GM18526 (cell line): ENCODE measurements at regions not wholly inside any gene's neighbourhood (a gene's known extent, or its start where the extent isn't known, plus 50 kb on each side); places are given as distances from the start of the nearest gene placed in this dataset.

Experiments used
- POLR2A ChIP-seq: IDR thresholded peaks from 3 replicates; pipeline ENCODE4 v1.6.1; 2011; ENCODE audit not compliant: insufficient read length; ENCODE audit errors: extremely low read depth

DNA sequence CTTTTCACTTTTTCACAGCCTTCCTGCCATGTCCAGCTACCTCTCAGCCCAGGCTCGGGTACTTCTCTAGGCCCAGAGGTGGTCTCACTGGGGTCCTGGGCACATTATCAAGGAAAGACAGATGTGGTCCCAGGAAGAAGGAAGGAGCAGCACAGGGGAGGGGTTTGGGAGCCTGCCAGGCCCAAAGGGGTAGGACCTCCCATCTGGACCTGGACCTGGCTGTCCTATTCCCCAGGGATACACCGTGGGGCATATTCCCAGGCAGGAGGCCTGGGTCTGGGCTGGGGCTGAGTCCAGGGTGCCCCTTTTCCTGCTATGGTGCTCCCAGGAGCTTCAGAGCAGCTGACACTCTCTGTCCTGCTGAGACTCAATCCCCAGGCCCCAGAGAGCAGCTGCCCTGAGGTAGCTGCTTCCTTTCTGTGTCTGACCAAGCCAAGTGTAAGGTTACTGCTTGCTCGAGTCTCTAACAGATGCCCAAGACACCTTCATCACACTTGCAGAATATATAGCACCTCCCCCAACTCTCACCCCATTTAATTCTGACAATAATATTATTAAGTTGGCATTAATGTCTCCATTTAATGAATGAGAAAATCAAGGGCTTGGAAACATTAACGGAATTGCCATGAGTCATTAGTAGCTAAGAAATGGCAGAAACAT is 232.0 kb downstream of the BUD13 start:
- no peak for TF ChIP-seq POLR2A

DNA sequence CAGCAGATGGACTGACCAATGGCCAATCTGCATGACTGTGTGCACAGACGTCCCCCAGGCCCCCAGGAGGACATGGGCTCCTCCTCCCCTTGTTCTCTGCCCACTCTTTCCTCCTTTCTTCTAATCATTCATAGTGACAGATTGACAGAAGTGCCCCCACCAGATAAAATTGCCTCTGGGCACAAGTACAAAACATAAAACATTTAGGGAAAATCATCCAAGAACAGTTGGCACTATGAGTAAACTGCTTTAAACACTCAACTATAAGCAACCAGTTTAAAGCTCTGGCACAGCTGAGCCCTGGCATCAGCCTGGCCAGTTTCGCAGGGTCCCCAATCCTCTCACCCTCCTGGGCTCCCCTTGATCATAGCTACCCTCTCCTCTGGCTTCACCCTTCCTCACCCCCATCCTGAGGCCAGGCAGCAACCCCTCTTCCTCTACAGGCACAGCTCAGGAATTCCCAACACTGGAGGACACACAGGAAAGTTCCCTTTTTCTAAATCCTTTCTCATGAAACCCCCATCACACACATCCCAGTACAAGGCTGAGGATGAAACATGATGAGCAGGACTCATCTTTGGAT is 232.9 kb downstream of the BUD13 start:
- no peak for TF ChIP-seq POLR2A

DNA sequence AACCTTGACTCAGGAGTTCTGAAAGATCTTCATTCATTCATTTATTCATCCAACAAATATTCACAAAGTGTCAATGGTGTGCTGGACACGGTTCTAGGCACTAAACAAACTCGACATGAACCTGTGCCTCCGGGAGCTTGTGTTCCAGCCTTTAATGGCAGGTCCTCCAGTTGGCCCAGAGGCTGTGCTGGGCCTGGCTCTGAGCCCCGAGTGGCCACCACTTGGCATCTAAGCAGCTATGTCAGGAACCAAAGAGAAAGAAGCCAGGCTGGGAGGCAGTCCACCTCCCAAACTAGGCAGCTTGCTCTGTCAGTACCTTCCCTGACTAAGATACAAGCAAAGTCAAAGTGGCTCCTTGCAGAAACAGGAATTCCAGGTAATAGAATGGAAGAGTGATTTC is 233.6 kb downstream of the BUD13 start:
- TF ChIP-seq POLR2A, result no peak

DNA sequence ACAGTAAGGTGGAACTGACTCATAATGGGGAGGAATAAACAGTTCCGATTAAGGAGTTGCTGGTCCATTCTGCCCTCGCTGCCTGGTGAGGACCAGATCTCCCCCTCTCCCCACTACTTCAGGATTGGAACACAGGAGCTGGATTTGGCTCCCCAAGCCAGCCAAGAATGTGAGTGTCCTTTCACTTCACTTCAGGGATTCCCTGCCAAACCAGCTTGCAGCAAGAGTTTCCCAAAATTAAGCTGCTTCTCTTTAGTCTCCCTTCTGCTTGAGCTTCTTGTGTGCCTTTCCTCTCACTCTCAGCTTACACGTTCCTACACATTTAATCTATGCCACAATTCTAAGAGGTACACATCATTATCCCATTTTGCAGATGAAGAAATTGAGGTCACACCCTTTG is 234.1 kb downstream of the BUD13 start:
- no peak for TF ChIP-seq POLR2A

DNA sequence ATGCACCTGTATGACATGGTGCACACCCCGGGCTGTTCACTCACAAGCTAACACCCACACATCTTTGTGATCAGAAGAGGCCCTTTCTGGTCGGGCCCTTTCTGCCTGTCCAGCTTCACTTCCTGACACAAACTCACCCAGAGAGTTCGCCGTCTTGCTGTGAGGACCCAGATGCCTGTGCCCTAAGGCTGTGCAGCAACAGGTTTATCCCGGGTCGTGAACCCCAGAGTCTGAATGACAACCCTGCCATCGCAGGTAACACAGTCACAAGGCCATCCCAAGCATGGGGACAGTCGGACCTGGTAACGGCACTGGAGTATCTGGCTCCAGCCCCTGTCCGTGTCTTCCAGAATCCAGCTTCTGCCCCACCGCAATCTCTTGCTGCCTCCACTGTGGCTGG is 235.1 kb downstream of the BUD13 start:
- no peak for TF ChIP-seq POLR2A

DNA sequence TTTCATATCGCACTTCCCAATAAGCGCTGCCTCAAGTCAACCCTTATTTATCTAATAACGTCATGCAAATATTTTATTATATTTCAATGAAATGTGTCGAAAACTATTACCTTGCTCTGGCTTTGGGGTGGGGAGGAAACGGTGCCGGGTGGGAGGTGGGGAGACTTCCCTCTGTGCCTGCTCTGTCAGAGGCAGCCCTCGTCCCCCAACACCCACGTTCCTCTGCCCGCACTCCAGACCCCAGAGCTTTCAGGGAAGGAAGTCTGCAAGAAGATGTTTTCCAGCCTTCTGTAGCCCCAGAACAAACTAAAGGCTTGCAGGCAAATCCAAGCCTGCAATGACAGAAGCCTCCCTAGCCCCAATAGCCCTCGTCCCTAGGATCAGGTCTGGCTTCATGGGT is 235.7 kb downstream of the BUD13 start:
- TF ChIP-seq POLR2A, result no peak

DNA sequence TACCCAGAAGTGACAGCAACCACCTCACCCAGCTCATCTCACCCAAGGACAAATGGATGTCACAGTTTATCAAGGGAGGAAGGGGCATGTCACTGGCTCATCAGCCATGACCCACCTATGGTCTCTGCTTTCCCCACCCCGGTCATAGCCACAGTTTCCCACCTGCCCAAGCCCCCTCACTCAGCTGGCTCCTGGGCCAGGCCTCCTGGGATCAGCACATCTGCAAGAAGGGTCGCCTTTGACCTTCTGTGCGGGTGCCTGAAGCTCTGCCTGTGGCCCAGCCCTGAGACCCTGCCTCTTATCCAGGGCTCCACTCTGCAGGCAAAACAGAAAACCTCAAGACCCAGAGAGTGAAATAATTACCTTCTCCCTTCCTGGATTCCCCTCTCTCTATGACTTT is 236.4 kb downstream of the BUD13 start:
- no peak for TF ChIP-seq POLR2A

DNA sequence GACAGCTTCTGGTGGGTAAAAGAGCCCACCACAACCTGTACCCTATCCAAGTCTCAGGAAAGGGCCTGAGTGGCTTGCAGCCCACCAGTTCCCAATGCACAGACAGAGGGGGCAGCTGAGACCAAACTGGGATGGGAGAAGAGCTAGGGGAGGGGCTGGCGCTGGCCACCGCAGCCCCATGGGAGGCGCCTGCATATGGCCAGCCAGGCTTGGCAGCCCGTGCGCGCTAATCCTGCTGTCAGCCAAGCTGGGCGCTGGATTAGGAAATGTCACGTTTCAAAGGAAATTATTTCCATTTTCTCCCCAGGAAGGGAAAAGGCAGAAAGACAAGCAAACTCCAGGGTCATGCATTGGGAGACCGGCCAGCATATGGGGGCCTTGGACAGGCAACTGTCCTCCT is 236.8 kb downstream of the BUD13 start:
- TF ChIP-seq POLR2A, result no peak

DNA sequence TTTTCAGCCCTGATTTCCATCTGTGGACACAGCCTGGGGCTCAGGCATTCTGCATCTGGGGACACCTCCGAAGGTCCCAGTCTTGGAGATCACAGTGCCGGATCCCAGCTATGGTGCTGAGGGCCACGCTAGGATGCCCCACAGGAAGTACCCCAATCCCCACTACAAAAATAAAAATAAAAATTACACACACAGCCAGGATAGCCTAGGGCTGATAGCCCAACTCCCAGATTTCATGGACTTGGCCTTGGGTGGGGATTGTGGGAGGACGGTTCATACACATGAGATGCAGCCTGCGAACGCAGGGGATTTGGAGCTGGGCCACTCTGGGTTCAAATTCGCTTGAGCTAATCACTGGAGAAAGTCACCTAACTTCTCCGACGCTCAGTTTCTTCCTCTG is 237.7 kb downstream of the BUD13 start:
- TF ChIP-seq POLR2A, result no peak

DNA sequence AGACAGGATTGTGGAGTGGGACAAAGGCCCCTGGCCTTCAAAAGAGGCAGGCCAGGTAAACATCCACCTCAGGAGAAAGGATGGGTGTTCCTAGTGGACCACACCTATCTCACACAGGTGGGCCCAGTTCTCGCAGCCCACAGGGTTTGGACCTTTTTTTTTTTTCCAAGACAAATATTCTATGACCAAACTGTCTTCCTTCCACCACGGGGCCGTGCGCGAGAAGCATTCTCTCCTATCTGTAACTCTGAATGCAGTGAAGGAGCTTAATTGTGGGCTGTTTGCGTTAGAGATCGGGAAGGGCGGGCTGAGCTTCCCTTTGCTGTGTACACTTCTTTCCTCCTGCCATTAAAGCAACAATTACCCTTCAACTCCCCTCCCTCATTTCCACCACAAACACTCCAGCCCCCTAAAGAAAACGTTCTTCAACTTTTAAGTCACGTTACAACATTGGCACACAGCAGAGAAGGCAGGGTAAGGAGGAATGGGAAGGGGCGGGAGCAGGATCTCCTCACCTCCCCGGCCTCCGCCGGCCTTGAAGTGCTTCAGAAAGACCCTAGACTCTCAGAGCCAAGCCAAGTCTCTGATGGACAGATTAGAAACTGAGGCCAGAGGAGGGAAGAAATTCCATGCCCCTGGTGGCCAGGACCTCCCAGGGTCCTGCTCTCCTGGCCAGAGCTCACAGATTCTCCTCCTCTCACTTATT is 238.4 kb downstream of the BUD13 start:
- TF ChIP-seq POLR2A, result no peak

DNA sequence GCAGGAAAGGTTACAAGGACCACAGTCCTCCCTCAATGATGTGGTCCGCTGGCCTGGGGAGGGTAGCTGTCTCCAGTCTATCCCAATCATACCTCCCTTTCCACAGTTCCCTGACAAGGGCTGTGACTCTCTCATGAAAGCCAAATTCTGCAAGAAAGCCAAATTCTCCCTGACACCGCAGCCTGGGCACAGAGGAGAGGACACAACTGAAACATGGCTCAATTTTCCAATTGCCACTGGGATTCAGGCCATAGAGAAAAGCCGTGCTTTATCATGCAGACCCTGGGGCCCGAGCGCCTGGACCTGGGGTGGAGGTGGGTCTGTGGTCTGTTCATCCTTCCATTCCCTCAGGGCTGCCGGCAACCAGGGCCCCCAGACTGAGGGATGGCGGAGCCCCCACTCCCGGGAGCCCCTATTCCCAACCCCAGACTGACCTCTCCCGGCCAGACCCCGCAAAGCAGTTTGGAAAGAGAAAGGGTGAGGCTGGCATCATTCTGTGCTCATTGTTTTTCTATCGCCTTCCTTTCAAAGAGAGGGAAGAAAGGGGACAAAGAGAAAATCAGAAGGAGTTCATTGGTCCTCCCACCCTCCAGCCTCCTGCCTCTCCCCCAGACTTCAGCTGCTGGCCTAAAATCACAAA is 239.5 kb downstream of the BUD13 start:
- no peak for TF ChIP-seq POLR2A

DNA sequence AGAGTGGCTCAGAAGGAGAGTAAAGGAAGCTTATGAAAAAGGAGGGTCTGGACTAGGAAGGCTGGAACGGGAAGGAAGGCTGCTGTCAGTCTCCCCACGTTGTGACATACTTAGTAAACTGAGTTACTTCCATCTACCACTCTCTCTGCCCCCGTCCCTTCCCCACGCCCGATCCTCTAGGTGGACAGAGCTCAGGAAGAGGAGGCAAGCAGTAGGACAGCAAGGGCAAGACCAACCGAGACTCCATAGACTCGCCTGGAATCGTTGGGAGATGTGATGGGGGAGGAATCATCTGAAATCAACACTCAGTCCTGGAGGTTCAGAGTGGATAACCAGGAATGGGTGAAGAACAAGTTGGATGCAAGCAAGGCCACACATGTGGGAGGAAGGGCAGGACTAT is 240.7 kb downstream of the BUD13 start:
- no peak for TF ChIP-seq POLR2A

DNA sequence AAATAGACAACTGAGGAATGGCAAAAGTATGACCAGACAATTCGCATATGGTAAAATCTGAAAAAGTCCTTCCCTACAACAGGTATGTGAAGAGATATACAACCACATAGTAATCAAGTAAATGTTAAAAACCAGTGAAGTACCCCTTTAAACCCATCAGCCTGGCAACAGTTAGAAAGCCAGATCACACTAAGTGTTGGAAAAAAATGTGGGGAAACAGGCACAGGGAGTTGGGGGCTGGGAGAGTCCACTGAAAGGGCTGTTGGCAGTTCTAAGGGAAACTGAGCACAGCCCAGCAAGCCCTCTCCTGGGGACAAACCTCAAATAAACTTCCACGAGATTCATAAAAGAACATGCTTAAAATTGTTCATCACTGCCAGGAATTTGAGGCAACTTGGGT is 242.1 kb downstream of the BUD13 start:
- no peak for TF ChIP-seq POLR2A

DNA sequence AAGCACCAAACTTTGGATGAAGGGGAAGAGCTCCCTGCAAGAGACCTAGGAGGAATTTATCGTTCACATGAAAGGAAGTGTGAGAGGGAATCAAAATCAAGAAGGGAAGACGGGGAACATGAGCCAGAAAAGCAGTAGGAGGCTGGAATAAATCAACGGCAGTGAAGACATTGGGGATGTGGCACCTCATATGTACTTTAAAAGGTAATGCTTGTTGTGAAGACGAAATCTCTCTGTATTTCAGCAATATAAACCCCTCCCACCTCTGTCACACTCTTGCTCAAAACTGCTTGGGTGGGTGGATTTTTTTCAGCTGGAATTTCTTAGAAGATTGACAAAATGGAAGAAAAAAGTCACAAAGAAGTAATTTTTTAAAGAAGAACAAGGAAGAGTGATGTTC is 243.5 kb downstream of the BUD13 start:
- no peak for TF ChIP-seq POLR2A

DNA sequence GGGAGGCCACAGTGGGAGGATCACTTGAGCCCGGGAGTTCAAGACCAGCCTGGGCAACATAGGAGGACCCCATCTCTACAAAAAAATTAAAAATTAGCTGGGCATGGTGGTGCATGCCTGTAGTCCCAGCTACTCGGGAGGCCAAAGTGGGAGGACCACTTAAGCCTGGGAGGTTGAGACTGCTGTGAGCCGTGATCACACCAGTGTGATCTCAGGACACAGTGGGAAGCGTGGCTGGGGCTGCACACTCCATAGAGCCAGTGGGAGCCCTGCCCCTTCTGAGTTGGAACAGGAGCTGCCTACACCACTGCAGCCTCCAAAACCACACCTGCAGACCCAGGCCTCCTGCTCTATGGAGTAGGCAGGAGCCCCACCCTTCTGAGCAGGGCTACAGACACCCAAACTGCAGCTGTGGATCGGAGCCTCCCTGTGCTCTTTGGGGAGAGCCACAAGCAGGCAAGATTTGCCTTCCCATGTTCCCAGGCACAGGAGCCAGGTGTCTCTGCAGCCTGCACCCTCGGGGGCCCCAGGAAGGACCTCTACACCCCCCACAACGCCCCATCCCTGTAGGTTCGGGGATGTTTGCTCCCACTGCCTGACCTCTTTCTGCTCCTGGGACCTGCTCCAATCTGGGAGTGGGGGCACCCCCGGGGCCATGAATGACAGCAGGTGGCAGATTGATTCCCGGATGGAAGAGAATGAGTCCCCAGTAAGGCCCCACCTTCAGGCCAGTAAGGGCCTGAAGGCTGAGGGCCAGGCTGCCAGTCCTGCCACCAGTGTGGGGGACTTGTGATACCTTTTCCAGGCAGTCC is 245.4 kb downstream of the BUD13 start:
- no peak for TF ChIP-seq POLR2A
